NT2/D1 (cell line): ENCODE measurements at regions not wholly inside any gene's neighbourhood (a gene's known extent, or its start where the extent isn't known, plus 50 kb on each side); places are given as distances from the start of the nearest gene placed in this dataset.

ENCODE experiments used
- SUZ12 ChIP-seq: IDR thresholded peaks from 2 replicates; pipeline ENCODE4 v1.6.1; 2011; ENCODE audit not compliant: insufficient read length, insufficient read depth; ENCODE audit errors: extremely low read depth
- YY1 ChIP-seq: IDR thresholded peaks from 2 replicates; pipeline ENCODE4 v1.6.1; 2011; ENCODE audit not compliant: insufficient read length, insufficient read depth
- ZNF274 ChIP-seq: IDR thresholded peaks from 2 replicates; pipeline ENCODE4 v1.6.1; 2011; ENCODE audit warnings: mild to moderate bottlenecking, low read depth, low read length

- TF ChIP-seq ZNF274 (no peak), SUZ12 (no peak), YY1 (no peak)
Measured at GRCh38 chr1:118254001-118254400, 69.0 kb upstream of the SPAG17 start.
